Psoas muscle (tissue), 7 donors: ENCODE measurements at regions not wholly inside any gene's neighbourhood (a gene's known extent, or its start where the extent isn't known, plus 50 kb on each side); places are given as distances from the start of the nearest gene placed in this dataset.

Source experiments
- ATAC-seq, 4 donors: fragments of 200-7000 bp; cut with Tn5 transposase; one replicate each; pipeline ENCODE4 v1.9.1; 2020; ENCODE audit warnings: moderate library complexity in 3 of 4, mild to moderate bottlenecking in 2 of 4
- DNase-seq, 2 donors: peaks; one replicate each; pipeline ENCODE4 v3.0.0-alpha.2; 2020
- H3K27ac ChIP-seq: fragments of 200-600 bp; one replicate; pipeline ENCODE4 v1.8.0; 2022
- H3K27me3 ChIP-seq, 3 donors: fragments of 200-600 bp in 1 of 3; one replicate each; pipeline versions ENCODE4 v1.6.1 to v1.8.0; 2013 to 2022; ENCODE audit warnings: low read length in 2 of 3, mild to moderate bottlenecking in 2 of 3, moderate library complexity in 1 of 3; ENCODE audit not compliant: insufficient read depth in 3 of 3
- H3K36me3 ChIP-seq, 2 donors: fragments of 200-600 bp in 1 of 2; one replicate each; pipeline versions ENCODE4 v1.6.1 to v1.8.0; 2013 to 2022; ENCODE audit warnings: low read depth in 1 of 2, mild to moderate bottlenecking in 1 of 2, moderate library complexity in 1 of 2; ENCODE audit not compliant: insufficient read depth in 1 of 2
- H3K4me1 ChIP-seq: fragments of 200-600 bp; one replicate; pipeline ENCODE4 v1.8.0; 2022
- H3K4me3 ChIP-seq: fragments of 200-600 bp; one replicate; pipeline ENCODE4 v1.8.0; 2022; ENCODE audit warnings: mild to moderate bottlenecking
- H3K9me3 ChIP-seq: fragments of 200-600 bp; one replicate; pipeline ENCODE4 v1.8.0; 2022
- WGBS, 3 donors: extraction: QIAGEN DNeasy Blood & Tissue Kit; methylation state at CpG; one replicate each; pipeline versions ENCODE4 v1.1.6 to v1.1.7; 2013; 5-methylcytosine and 5-hydroxymethylcytosine counted together
- intact Hi-C, 2 donors: fragments of 100-400 bp; cut with DNase I; formaldehyde crosslinking; loops; one replicate each; pipeline versions ENCODE4 v1.11.0 to v1.14.2; 2022
- TF ChIP-seq, protein P1 (sequence below): fragments of 200-600 bp; IDR thresholded peaks from one replicate; pipeline ENCODE4 v1.8.0; 2022; ENCODE audit warnings: antibody characterized with exemption
- donor health status: healthy with polysubstance abuse.
- donor health status: DM: no; HTN: no; CAD: no; lungs with moderate emphysema.
- donor health status: Bipolar disorder and iron deficiency.
- donor health status: healthy.
- donor health status: DM: yes; HTN: yes; CAD: no.
- donor health status: DM: no; HTN: no; CAD: no.
- donor health status: DM: yes; HTN: yes; CAD: no.

GRCh38 chr12:124684496-124684895 lies 117.1 kb upstream of the NCOR2 start:
- ATAC-seq (no peak), DNase-seq (no peak)
- Histone ChIP-seq H3K4me3 (no peak overlapping the region), H3K9me3 (no peaks in the 10 kb centered on the region), H3K36me3 (no peaks in the 10 kb centered on the region), H3K27ac (peak overlapping the region; percentile 64), H3K4me1 (peaks cover 50% of the 10 kb centered on the region), H3K27me3 (no peaks in the 10 kb centered on the region)
- WGBS, 3 donors = 53 to 66% (median 56%) methylated on average over 7 of the region's 7 CpGs
- intact Hi-C loops = loop anchor here in 1 of 2 donors (5.0 kb wide), 2 partner anchors 63 to 117 kb away; partner anchors contain the start of gene NCOR2
- TF ChIP-seq, protein P1, sequence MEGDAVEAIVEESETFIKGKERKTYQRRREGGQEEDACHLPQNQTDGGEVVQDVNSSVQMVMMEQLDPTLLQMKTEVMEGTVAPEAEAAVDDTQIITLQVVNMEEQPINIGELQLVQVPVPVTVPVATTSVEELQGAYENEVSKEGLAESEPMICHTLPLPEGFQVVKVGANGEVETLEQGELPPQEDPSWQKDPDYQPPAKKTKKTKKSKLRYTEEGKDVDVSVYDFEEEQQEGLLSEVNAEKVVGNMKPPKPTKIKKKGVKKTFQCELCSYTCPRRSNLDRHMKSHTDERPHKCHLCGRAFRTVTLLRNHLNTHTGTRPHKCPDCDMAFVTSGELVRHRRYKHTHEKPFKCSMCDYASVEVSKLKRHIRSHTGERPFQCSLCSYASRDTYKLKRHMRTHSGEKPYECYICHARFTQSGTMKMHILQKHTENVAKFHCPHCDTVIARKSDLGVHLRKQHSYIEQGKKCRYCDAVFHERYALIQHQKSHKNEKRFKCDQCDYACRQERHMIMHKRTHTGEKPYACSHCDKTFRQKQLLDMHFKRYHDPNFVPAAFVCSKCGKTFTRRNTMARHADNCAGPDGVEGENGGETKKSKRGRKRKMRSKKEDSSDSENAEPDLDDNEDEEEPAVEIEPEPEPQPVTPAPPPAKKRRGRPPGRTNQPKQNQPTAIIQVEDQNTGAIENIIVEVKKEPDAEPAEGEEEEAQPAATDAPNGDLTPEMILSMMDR = no peak

GRCh38 chr12:124683152-124684124 lies 116.0 kb upstream of the NCOR2 start:
- TF ChIP-seq, protein P1 = no peak
- no peak overlapping the region for H3K27ac ChIP-seq
- DNase-seq = no peak
- ATAC-seq = no peak
- no peak overlapping the region for H3K4me3 ChIP-seq
- WGBS, 3 donors = 88 to 90% (median 89%) methylated on average over 16 of the region's 16 CpGs
- intact Hi-C loops = loop anchor here in 1 of 2 donors (5.0 kb wide), 2 partner anchors 64 to 116 kb away; partner anchors contain the start of gene NCOR2
- H3K9me3 ChIP-seq = no peaks in the 10 kb centered on the region
- no peaks in the 10 kb centered on the region for H3K27me3 ChIP-seq
- H3K36me3 ChIP-seq = no peaks in the 10 kb centered on the region
- peaks cover 60% of the 10 kb centered on the region for H3K4me1 ChIP-seq

GRCh38 chr12:124682425-124683151 lies 115.2 kb upstream of the NCOR2 start:
- ATAC-seq (no peak), DNase-seq (no peak)
- H3K27ac ChIP-seq = peak overlapping the region; percentile 82
- H3K27me3 ChIP-seq = no peaks in the 10 kb centered on the region
- intact Hi-C loops = loop anchor here in 1 of 2 donors (5.0 kb wide), 2 partner anchors 65 to 115 kb away; partner anchors contain the start of gene NCOR2
- H3K4me3 ChIP-seq = no peak overlapping the region
- TF ChIP-seq, protein P1 = no peak
- peaks cover 55% of the 10 kb centered on the region for H3K4me1 ChIP-seq
- no peaks in the 10 kb centered on the region for H3K36me3 ChIP-seq
- WGBS, 3 donors = 85 to 90% (median 88%) methylated on average over 17 of the region's 17 CpGs
- no peaks in the 10 kb centered on the region for H3K9me3 ChIP-seq

DNA sequence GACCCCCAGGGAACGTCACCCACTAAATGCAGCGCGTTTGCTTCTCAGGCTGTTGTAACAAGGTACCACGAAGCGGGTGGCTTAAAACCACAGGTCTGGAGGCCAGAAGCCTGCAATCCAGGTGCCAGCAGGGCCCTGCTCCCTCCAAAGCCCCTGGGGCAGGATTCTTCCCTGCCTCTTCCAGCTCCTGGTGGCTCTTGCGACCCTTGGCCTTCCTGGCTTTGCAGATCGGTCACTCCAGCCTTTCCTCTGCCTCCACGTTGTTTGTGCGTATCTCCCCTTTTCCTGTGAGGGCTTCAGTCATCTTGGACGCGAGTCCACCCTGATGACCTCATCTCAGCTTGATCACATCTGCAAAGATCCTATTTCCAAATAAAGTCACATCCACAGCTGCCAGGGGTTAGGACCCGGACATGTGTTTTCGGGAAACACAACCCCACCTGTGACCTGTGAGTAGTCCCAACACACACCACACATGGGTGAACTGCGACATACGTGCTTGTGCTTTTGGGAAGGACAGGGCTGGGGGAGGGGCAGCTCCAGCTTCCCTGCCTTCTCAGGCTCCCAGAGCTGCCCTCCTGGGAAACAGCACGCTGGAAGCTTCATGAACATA lies 114.5 kb upstream of the NCOR2 start:
- no peaks in the 10 kb centered on the region for H3K9me3 ChIP-seq
- 54 to 60% (median 56%) methylated on average over 16 of the region's 16 CpGs for WGBS, 3 donors
- ATAC-seq = peak in 3 of 4 donors; percentile 5 to 52 (median 40)
- peak; percentile 71 to 85 for DNase-seq
- H3K27ac ChIP-seq = peak overlapping the region; percentile 82
- intact Hi-C loops = loop anchor here in 1 of 2 donors (5.0 kb wide), 2 partner anchors 65 to 115 kb away; partner anchors contain the start of gene NCOR2
- TF ChIP-seq, protein P1 = no peak
- H3K36me3 ChIP-seq = no peaks in the 10 kb centered on the region
- H3K4me3 ChIP-seq = no peak overlapping the region
- no peaks in the 10 kb centered on the region for H3K27me3 ChIP-seq
- H3K4me1 ChIP-seq = peaks cover 55% of the 10 kb centered on the region
